ENCODE measurements at regions not wholly inside any gene's neighbourhood (a gene's known extent, or its start where the extent isn't known, plus 50 kb on each side); places are given as distances from the start of the nearest gene placed in this dataset.

DNA sequence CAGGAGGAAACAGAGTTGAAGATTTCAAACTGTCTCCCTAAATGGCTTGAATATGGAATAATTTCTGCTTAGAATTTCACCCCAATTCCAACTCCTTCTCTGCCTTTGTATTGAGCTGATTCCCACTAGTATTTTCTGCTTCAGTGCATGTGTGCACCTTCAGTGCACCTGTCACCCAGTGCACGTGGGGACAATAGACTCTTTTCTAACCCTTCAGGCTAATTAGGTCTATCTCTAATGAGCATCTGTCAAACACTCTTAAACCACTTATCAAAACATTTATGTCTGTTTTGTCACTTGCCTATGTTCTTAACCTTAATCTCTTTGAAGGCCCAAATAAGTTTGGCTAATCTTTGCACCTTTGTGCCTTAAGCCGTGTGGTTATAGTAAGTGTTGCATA, 232.0 kb upstream of the NETO1 start:
- Histone ChIP-seq H3K4me1 (ENCODE audit: control insufficient read depth in 4 of 4, insufficient read depth in 4 of 4, low read length in 3 of 4) (no peaks in the 10 kb centered on the region), H3K9ac (ENCODE audit: low read depth in 1 of 2, low read length in 2 of 2) (no peak overlapping the region), H3K4me3 (ENCODE audit: low read depth in 1 of 3, low read length in 3 of 3) (no peak overlapping the region), H3K36me3 (ENCODE audit: control insufficient read depth in 4 of 4, insufficient read depth in 3 of 4, low read depth in 1 of 4, low read length in 3 of 4) (no peaks in the 10 kb centered on the region), H3K27ac (ENCODE audit: low read depth in 1 of 2, low read length in 2 of 2) (no peak overlapping the region), H3K27me3 (ENCODE audit: control insufficient read depth in 4 of 4, insufficient read depth in 4 of 4, low read length in 3 of 4) (no peaks in the 10 kb centered on the region), H3K9me3 (ENCODE audit: control insufficient read depth in 4 of 4, low read length in 3 of 4) (peaks cover 0 to 3% (median 0%) of the 10 kb centered on the region in 4 donors)
- 70% methylated on average over 2 of the region's 2 CpGs for WGBS
- TF ChIP-seq, protein P1, sequence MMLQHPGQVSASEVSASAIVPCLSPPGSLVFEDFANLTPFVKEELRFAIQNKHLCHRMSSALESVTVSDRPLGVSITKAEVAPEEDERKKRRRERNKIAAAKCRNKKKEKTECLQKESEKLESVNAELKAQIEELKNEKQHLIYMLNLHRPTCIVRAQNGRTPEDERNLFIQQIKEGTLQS (IDR thresholded peaks at IDR 0.05): no peak
- TF ChIP-seq RAD21 (IDR thresholded peaks at IDR 0.05) (no peak), HNF4G (IDR thresholded peaks at IDR 0.05) (no peak), HNF4A (conservative IDR thresholded peaks at IDR 0.05) (no peak), SP1 (IDR thresholded peaks at IDR 0.05) (no peak), NR2F2 (IDR thresholded peaks at IDR 0.05) (no peak), YY1 (IDR thresholded peaks at IDR 0.05) (no peak), FOXA2 (IDR thresholded peaks at IDR 0.05) (no peak)
- TF ChIP-seq, protein P2, sequence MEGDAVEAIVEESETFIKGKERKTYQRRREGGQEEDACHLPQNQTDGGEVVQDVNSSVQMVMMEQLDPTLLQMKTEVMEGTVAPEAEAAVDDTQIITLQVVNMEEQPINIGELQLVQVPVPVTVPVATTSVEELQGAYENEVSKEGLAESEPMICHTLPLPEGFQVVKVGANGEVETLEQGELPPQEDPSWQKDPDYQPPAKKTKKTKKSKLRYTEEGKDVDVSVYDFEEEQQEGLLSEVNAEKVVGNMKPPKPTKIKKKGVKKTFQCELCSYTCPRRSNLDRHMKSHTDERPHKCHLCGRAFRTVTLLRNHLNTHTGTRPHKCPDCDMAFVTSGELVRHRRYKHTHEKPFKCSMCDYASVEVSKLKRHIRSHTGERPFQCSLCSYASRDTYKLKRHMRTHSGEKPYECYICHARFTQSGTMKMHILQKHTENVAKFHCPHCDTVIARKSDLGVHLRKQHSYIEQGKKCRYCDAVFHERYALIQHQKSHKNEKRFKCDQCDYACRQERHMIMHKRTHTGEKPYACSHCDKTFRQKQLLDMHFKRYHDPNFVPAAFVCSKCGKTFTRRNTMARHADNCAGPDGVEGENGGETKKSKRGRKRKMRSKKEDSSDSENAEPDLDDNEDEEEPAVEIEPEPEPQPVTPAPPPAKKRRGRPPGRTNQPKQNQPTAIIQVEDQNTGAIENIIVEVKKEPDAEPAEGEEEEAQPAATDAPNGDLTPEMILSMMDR (IDR thresholded peaks at IDR 0.05; ENCODE audit: low read depth, low read length, missing input control): no peak
- TF ChIP-seq, protein P3, sequence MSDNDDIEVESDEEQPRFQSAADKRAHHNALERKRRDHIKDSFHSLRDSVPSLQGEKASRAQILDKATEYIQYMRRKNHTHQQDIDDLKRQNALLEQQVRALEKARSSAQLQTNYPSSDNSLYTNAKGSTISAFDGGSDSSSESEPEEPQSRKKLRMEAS (IDR thresholded peaks at IDR 0.05): no peak
- TF ChIP-seq, protein P4, sequence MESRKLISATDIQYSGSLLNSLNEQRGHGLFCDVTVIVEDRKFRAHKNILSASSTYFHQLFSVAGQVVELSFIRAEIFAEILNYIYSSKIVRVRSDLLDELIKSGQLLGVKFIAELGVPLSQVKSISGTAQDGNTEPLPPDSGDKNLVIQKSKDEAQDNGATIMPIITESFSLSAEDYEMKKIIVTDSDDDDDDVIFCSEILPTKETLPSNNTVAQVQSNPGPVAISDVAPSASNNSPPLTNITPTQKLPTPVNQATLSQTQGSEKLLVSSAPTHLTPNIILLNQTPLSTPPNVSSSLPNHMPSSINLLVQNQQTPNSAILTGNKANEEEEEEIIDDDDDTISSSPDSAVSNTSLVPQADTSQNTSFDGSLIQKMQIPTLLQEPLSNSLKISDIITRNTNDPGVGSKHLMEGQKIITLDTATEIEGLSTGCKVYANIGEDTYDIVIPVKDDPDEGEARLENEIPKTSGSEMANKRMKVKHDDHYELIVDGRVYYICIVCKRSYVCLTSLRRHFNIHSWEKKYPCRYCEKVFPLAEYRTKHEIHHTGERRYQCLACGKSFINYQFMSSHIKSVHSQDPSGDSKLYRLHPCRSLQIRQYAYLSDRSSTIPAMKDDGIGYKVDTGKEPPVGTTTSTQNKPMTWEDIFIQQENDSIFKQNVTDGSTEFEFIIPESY (IDR thresholded peaks at IDR 0.05): no peak
- DNase-seq (ENCODE audit: low spot score): no peak

DNA sequence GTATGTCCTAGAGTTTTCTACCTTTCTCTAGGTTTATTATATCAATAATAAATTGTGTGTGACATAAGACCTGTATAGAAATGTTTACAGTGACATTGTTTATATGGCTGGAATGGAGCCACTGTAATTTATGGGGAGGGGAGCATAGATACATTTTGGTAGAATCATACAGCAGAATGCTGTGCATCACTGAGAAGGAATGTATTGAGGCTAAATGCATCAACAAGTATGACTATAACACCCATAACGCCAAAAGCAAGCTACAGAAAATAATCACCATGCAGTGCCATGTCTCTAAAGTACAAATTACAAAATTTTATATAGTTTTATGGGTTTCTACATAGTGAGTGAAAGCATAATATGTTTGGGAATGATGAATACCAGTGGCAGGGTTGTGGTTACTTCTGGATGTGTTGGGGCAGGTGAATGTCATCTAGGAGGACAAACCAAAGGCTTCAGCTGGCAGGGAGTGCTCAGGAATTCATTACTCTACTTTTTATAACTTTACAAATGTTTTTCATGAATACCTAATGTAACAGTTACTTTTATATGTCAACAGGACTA, 226.0 kb upstream of the NETO1 start:
- WGBS: 63% methylated on average over 1 of the region's 1 CpG
- no peak overlapping the region for H3K4me3 ChIP-seq (ENCODE audit: low read depth in 1 of 3, low read length in 3 of 3)
- no peak overlapping the region for H3K27ac ChIP-seq (ENCODE audit: low read depth in 1 of 2, low read length in 2 of 2)
- H3K9me3 ChIP-seq (ENCODE audit: control insufficient read depth in 4 of 4, low read length in 3 of 4): peaks cover 0 to 11% (median 0%) of the 10 kb centered on the region in 4 donors
- H3K36me3 ChIP-seq (ENCODE audit: control insufficient read depth in 4 of 4, insufficient read depth in 3 of 4, low read depth in 1 of 4, low read length in 3 of 4): no peaks in the 10 kb centered on the region
- H3K9ac ChIP-seq (ENCODE audit: low read depth in 1 of 2, low read length in 2 of 2): no peak overlapping the region
- no peaks in the 10 kb centered on the region for H3K4me1 ChIP-seq (ENCODE audit: control insufficient read depth in 4 of 4, insufficient read depth in 4 of 4, low read length in 3 of 4)
- TF ChIP-seq HNF4G (IDR thresholded peaks at IDR 0.05) (no peak), RAD21 (IDR thresholded peaks at IDR 0.05) (no peak), FOXA2 (IDR thresholded peaks at IDR 0.05) (no peak)
- TF ChIP-seq, protein P3 (IDR thresholded peaks at IDR 0.05): no peak
- H3K27me3 ChIP-seq (ENCODE audit: control insufficient read depth in 4 of 4, insufficient read depth in 4 of 4, low read length in 3 of 4): no peaks in the 10 kb centered on the region
- no peak for DNase-seq (ENCODE audit: low spot score)

DNA sequence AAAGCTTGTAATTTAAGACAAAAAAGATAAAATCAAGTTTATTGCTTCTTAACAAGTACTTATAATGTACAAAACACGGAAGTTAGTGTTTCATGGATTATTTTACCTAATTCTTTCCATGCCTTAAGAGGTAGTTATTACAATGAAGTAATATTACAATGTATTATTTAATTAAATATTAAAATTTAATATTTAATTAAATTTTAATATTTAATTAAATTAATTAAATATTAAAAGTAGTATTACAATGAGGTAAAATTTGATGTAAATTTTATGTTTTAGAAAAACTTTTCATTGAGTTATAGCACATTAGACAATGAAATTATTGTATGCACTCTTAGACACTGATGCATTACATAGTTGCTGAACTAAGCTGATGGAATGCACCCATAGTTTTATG, 220.7 kb upstream of the NETO1 start:
- Histone ChIP-seq H3K36me3 (ENCODE audit: control insufficient read depth in 4 of 4, insufficient read depth in 3 of 4, low read depth in 1 of 4, low read length in 3 of 4) (no peaks in the 10 kb centered on the region), H3K9me3 (ENCODE audit: control insufficient read depth in 4 of 4, low read length in 3 of 4) (peaks cover 0 to 11% (median 0%) of the 10 kb centered on the region in 4 donors), H3K4me3 (ENCODE audit: low read depth in 1 of 3, low read length in 3 of 3) (no peak overlapping the region), H3K27ac (ENCODE audit: low read depth in 1 of 2, low read length in 2 of 2) (no peak overlapping the region), H3K4me1 (ENCODE audit: control insufficient read depth in 4 of 4, insufficient read depth in 4 of 4, low read length in 3 of 4) (no peaks in the 10 kb centered on the region), H3K9ac (ENCODE audit: low read depth in 1 of 2, low read length in 2 of 2) (no peak overlapping the region), H3K27me3 (ENCODE audit: control insufficient read depth in 4 of 4, insufficient read depth in 4 of 4, low read length in 3 of 4) (no peaks in the 10 kb centered on the region)
- TF ChIP-seq NR2F2 (IDR thresholded peaks at IDR 0.05) (no peak), FOXA1 (IDR thresholded peaks at IDR 0.05) (no peak), SP1 (IDR thresholded peaks at IDR 0.05) (no peak), HNF4A (conservative IDR thresholded peaks at IDR 0.05) (no peak), RXRA (IDR thresholded peaks at IDR 0.05) (no peak), TAF1 (conservative IDR thresholded peaks at IDR 0.05) (no peak)
- TF ChIP-seq, protein P2 (IDR thresholded peaks at IDR 0.05; ENCODE audit: low read depth, low read length, missing input control): no peak
- 89% methylated on average over 1 of the region's 1 CpG for WGBS
- no peak for DNase-seq (ENCODE audit: low spot score)

Measured in liver (tissue), 8 donors.